ENCODE measurements at regions not wholly inside any gene's neighbourhood (a gene's known extent, or its start where the extent isn't known, plus 50 kb on each side); places are given as distances from the start of the nearest gene placed in this dataset.

- peak; percentile 7 for DNase-seq
Observed at GRCh38 chr15:70164910-70165715, 67.4 kb upstream of the TLE3 start.

GRCh38 chr15:70164156-70164900 lies 66.6 kb upstream of the TLE3 start:
- DNase-seq, result peak; percentile 7

- DNase-seq, result peak; percentile 10
Observed at GRCh38 chr15:70160803-70161565, 63.3 kb upstream of the TLE3 start.

- no peak for DNase-seq
Observed at GRCh38 chr15:70160267-70160666, 62.5 kb upstream of the TLE3 start.

- no peak for DNase-seq
Observed at GRCh38 chr15:70159713-70160009, 61.9 kb upstream of the TLE3 start.

GRCh38 chr15:70159001-70159712 lies 61.4 kb upstream of the TLE3 start:
- no peak for DNase-seq

GRCh38 chr15:70158309-70159000 lies 60.7 kb upstream of the TLE3 start:
- peak; percentile 2 for DNase-seq

- no peak for DNase-seq
Observed at GRCh38 chr15:70156671-70157271, 59.1 kb upstream of the TLE3 start.

GRCh38 chr15:70154718-70155347 lies 57.1 kb upstream of the TLE3 start:
- DNase-seq, result no peak

GRCh38 chr15:70153921-70154717 lies 56.4 kb upstream of the TLE3 start:
- DNase-seq, result no peak

GRCh38 chr15:70152070-70152480 lies 54.4 kb upstream of the TLE3 start:
- peak; percentile 7 for DNase-seq

- DNase-seq, result no peak
Observed at GRCh38 chr15:70151462-70151861, 53.7 kb upstream of the TLE3 start.

- no peak for DNase-seq
Observed at GRCh38 chr15:70151003-70151402, 53.3 kb upstream of the TLE3 start.

- no peak for DNase-seq
Observed at GRCh38 chr15:70150405-70150747, 52.7 kb upstream of the TLE3 start.

GRCh38 chr15:70149667-70150404 lies 52.1 kb upstream of the TLE3 start:
- DNase-seq, result no peak

- no peak for DNase-seq
Observed at GRCh38 chr15:70147778-70148177, 50.1 kb upstream of the TLE3 start.

Measured in activated CD8-positive, alpha-beta memory T cell treated with anti-CD3 and anti-CD28 coated beads, Interleukin-2, amount 50 U/mL, for 4 hours (primary cell).